ENCODE measurements at regions not wholly inside any gene's neighbourhood (a gene's known extent, or its start where the extent isn't known, plus 50 kb on each side); places are given as distances from the start of the nearest gene placed in this dataset.

- TF ChIP-seq NR2C2 (CRISPR knock-in tag; IDR thresholded peaks at IDR 0.05) (no peak), CTCF (IDR thresholded peaks at IDR 0.05) (no peak), ZNF121 (CRISPR knock-in tag; IDR thresholded peaks at IDR 0.05) (no peak), CREB1 (CRISPR knock-in tag; IDR thresholded peaks at IDR 0.05) (no peak), ARID4B (CRISPR knock-in tag; IDR thresholded peaks at IDR 0.05; ENCODE audit: borderline replicate concordance) (no peak), ATF2 (CRISPR knock-in tag; IDR thresholded peaks at IDR 0.05; ENCODE audit: borderline replicate concordance, low read depth) (no peak), JUN (CRISPR knock-in tag; IDR thresholded peaks at IDR 0.05) (no peak), FOXJ3 (CRISPR knock-in tag; IDR thresholded peaks at IDR 0.05; ENCODE audit: borderline replicate concordance) (no peak), PRDM15 (CRISPR knock-in tag; IDR thresholded peaks at IDR 0.05) (no peak)
These were observed 249.5 kb upstream of the DEPDC1 start for GRCh38 chr1:68746378-68746777.

Measured in WTC11 (cell line).